HCT116 (cell line): ENCODE measurements at regions not wholly inside any gene's neighbourhood (a gene's known extent, or its start where the extent isn't known, plus 50 kb on each side); places are given as distances from the start of the nearest gene placed in this dataset.
A peak's percentile ranks its signal among the peaks of the same experiment; 100 is the strongest.

Source experiments
- ATAC-seq: fragments of 200-7000 bp; cut with Tn5 transposase; 2 replicates; pipeline ENCODE4 v1.9.1; 2020; ENCODE audit warnings: mild to moderate bottlenecking, moderate library complexity
- BruUV-seq: library from RNA; stranded (reverse); fragments of 400-500 nt; replicated peaks from 2 replicates; lab custom pipeline; 2021; lab: Mats Ljungman, UMichigan
- CTCF ChIA-PET: fragments of 300-600 bp; sonication (Branson Sonifier 250); formaldehyde crosslinking; loops from one replicate; lab custom pipeline; 2021; ENCODE audit warnings: antibody characterized with exemption; lab: Charles Lee
- POLR2A ChIA-PET: fragments of 300-600, 350-600 bp; sonication (Branson Sonifier 250); formaldehyde crosslinking; loops from one replicate; lab custom pipeline; 2021; ENCODE audit warnings: antibody characterized with exemption; lab: Charles Lee
- RAD21 ChIA-PET, 2 experiments: fragments of 300-600 bp; sonication (Branson Sonifier 250); formaldehyde crosslinking; loops; one replicate each; lab custom pipeline; 2023; ENCODE audit warnings: low total read pairs in 2 of 2; ENCODE audit not compliant: uncharacterized antibody in 2 of 2, unreplicated experiment in 2 of 2, low non-redundant PET in 1 of 2; lab: Charles Lee
- DNase-seq: peaks from one replicate; pipeline ENCODE4 v3.0.0-alpha.2; 2010; ENCODE audit warnings: low read depth, low spot score
- H2AFZ ChIP-seq: fragments of 200-600 bp; shearing (Covaris generic), sonication (generic); 2 replicates; pipeline ENCODE4 v1.6.1; 2017; ENCODE audit warnings: low read depth, mixed run types, mixed read lengths, antibody characterized with exemption, low read length; ENCODE audit not compliant: poor library complexity, severe bottlenecking
- H3K27ac ChIP-seq: 2 replicates; pipeline ENCODE4 v1.5.1; 2012; ENCODE audit warnings: low read depth, low read length
- H3K27me3 ChIP-seq: fragments of 200-600 bp; sonication (generic); 2 replicates; pipeline ENCODE4 v1.6.1; 2016; ENCODE audit warnings: mixed run types, low read length, mixed read lengths; ENCODE audit not compliant: insufficient read depth
- H3K36me3 ChIP-seq, 2 experiments: fragments of 200-500 bp in 1 of 2; fragments of 200-600 bp in 1 of 2; sonication (Bioruptor generic) in 1 of 2; sonication (generic) in 1 of 2; 2 replicates each; pipeline versions ENCODE4 v1.5.1 to v1.6.1; 2014 to 2016; ENCODE audit warnings: low read length in 2 of 2, inconsistent platforms in 1 of 2, mixed read lengths in 1 of 2, mixed run types in 1 of 2; ENCODE audit not compliant: insufficient read depth in 2 of 2, control insufficient read depth in 1 of 2
- H3K4me1 ChIP-seq, 2 experiments: fragments of 200-600 bp in 1 of 2; sonication (generic) in 1 of 2; 2 replicates each; pipeline versions ENCODE4 v1.5.1 to v1.6.1; 2012 to 2017; ENCODE audit warnings: low read length in 2 of 2, inconsistent platforms in 1 of 2, mild to moderate bottlenecking in 1 of 2, mixed read lengths in 1 of 2, mixed run types in 1 of 2, moderate library complexity in 1 of 2; ENCODE audit not compliant: insufficient read depth in 2 of 2, control insufficient read depth in 1 of 2
- H3K4me2 ChIP-seq: fragments of 200-600 bp; sonication (generic); 2 replicates; pipeline ENCODE4 v1.6.1; 2017; ENCODE audit warnings: mixed run types, low read length, mixed read lengths
- H3K4me3 ChIP-seq, 2 experiments: fragments of 200-600 bp in 1 of 2; sonication (generic) in 1 of 2; replicated peaks in 1 of 2; 2 replicates each; pipeline ENCODE4 v1.5.1; 2011 to 2016; ENCODE audit warnings: low read length in 2 of 2, control low read depth in 1 of 2, low read depth in 1 of 2, mild to moderate bottlenecking in 1 of 2, mixed read lengths in 1 of 2, mixed run types in 1 of 2
- H3K79me2 ChIP-seq: fragments of 200-600 bp; sonication (generic); 2 replicates; pipeline ENCODE4 v1.6.1; 2017; ENCODE audit warnings: mild to moderate bottlenecking, mixed run types, low read length, moderate library complexity, mixed read lengths; ENCODE audit not compliant: insufficient read depth
- H3K9ac ChIP-seq: fragments of 200-600 bp; sonication (generic); 2 replicates; pipeline ENCODE4 v1.6.1; 2016; ENCODE audit warnings: low read length, mixed read lengths
- H3K9me2 ChIP-seq: fragments of 200-600 bp; sonication (generic), shearing (Covaris generic); 2 replicates; pipeline ENCODE4 v1.6.1; 2017; ENCODE audit warnings: mixed run types, mild to moderate bottlenecking, moderate library complexity; ENCODE audit not compliant: insufficient read depth
- H3K9me3 ChIP-seq, 2 experiments: fragments of 200-500 bp in 1 of 2; fragments of 200-600 bp in 1 of 2; sonication (Bioruptor generic) in 1 of 2; sonication (generic) in 1 of 2; 2 replicates each; pipeline ENCODE4 v1.6.1; 2014 to 2017; ENCODE audit warnings: low read length in 2 of 2, mixed read lengths in 2 of 2, inconsistent platforms in 1 of 2, low read depth in 1 of 2, mild to moderate bottlenecking in 1 of 2, mixed run types in 1 of 2, moderate library complexity in 1 of 2; ENCODE audit not compliant: control insufficient read depth in 1 of 2, insufficient read depth in 1 of 2
- H4K20me1 ChIP-seq: fragments of 200-600 bp; sonication (generic), shearing (Covaris generic); 2 replicates; pipeline ENCODE4 v1.6.1; 2017; ENCODE audit warnings: mixed run types, mild to moderate bottlenecking, moderate library complexity; ENCODE audit not compliant: insufficient read depth
- CBX3 ChIP-seq: IDR thresholded peaks from 2 replicates; pipeline ENCODE4 v1.6.1; 2012; ENCODE audit warnings: low read depth
- POLR2AphosphoS5 ChIP-seq: IDR thresholded peaks from 2 replicates; pipeline ENCODE4 v1.6.1; 2011; ENCODE audit warnings: mild to moderate bottlenecking, low read depth, low read length, moderate library complexity
- REST ChIP-seq: IDR thresholded peaks from 2 replicates; pipeline ENCODE4 v1.6.1; 2012; ENCODE audit warnings: low read depth
- intact Hi-C: fragments of 100-400 bp; cut with micrococcal nuclease; formaldehyde crosslinking; loops from 2 replicates; pipeline ENCODE4 v1.10.0; 2022
- TF ChIP-seq, protein P1 (sequence below): IDR thresholded peaks from 2 replicates; pipeline ENCODE4 v1.6.1; 2011; ENCODE audit warnings: mild to moderate bottlenecking, low read length, moderate library complexity; ENCODE audit not compliant: insufficient replicate concordance; ENCODE audit errors: extremely low read depth

DNA sequence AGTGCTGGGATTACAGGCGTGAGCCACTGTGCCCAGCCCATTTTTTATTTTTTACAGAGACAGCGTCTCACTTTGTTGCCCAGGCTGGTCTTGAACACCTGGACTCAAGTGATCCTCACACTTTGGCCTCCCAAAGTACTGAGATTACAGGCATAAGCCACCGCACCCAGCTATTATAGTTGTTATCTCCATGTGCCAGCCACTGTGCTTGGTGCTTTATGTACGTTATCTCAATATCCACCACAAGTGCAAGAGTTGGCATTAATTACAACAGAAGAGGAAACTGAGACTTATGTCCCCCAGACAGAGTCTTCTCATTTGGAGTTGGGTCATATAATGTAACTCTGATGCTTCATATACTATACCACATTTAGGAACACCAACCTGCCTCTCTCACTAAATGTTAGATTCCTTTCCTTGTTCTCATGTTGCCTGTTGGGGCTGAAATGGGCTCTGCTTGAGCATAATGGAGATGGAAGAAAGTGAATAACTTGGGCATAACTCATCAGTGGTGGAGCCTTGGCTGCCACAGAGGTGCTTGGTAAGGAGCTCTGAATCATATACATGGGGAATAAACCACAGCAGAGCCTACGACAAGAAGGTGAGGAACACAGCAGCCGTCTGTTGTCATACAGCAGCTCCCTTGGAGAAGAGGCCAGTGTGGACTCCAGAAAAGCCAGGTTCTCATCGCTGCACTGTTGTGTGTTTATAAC is 84.3 kb downstream of the SPRY1 start:
- ChIA-PET CTCF (no interaction called here), POLR2A (no interaction called here), RAD21 (no interaction called here)
- no peak overlapping the region for H3K27ac ChIP-seq
- H4K20me1 ChIP-seq: no peaks in the 10 kb centered on the region
- DNase-seq (no peak), ATAC-seq (no peak)
- H2AFZ ChIP-seq: no peak overlapping the region
- no peak overlapping the region for H3K9ac ChIP-seq
- no peaks in the 10 kb centered on the region for H3K9me3 ChIP-seq
- peak overlapping the region; percentile 2; the same call in 1 of the 2 replicates for H3K4me2 ChIP-seq
- no peaks in the 10 kb centered on the region for H3K36me3 ChIP-seq
- TF ChIP-seq POLR2AphosphoS5 (no peak), REST (no peak), CBX3 (no peak)
- TF ChIP-seq, protein P1, sequence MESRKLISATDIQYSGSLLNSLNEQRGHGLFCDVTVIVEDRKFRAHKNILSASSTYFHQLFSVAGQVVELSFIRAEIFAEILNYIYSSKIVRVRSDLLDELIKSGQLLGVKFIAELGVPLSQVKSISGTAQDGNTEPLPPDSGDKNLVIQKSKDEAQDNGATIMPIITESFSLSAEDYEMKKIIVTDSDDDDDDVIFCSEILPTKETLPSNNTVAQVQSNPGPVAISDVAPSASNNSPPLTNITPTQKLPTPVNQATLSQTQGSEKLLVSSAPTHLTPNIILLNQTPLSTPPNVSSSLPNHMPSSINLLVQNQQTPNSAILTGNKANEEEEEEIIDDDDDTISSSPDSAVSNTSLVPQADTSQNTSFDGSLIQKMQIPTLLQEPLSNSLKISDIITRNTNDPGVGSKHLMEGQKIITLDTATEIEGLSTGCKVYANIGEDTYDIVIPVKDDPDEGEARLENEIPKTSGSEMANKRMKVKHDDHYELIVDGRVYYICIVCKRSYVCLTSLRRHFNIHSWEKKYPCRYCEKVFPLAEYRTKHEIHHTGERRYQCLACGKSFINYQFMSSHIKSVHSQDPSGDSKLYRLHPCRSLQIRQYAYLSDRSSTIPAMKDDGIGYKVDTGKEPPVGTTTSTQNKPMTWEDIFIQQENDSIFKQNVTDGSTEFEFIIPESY: no peak
- H3K4me1 ChIP-seq: peaks cover 19 to 31% of the 10 kb centered on the region in 2 experiments
- H3K9me2 ChIP-seq: no peaks in the 10 kb centered on the region
- BruUV-seq: no TSS peak
- no peaks in the 10 kb centered on the region for H3K27me3 ChIP-seq
- no peaks in the 10 kb centered on the region for H3K79me2 ChIP-seq
- intact Hi-C loops: no loop called here
- no peak overlapping the region for H3K4me3 ChIP-seq
